Stimulated activated CD4-positive, alpha-beta T cell treated with anti-CD3 and anti-CD28 coated beads, TNF-alpha, amount 100 ng/mL, for 48 hours (primary cell): ENCODE measurements at regions not wholly inside any gene's neighbourhood (a gene's known extent, or its start where the extent isn't known, plus 50 kb on each side); places are given as distances from the start of the nearest gene placed in this dataset.

Source experiments
- DNase-seq, 3 donors: peaks; one replicate each; pipeline ENCODE4 v3.0.0-alpha.2; 2020; ENCODE audit warnings: low read depth in 3 of 3

DNA sequence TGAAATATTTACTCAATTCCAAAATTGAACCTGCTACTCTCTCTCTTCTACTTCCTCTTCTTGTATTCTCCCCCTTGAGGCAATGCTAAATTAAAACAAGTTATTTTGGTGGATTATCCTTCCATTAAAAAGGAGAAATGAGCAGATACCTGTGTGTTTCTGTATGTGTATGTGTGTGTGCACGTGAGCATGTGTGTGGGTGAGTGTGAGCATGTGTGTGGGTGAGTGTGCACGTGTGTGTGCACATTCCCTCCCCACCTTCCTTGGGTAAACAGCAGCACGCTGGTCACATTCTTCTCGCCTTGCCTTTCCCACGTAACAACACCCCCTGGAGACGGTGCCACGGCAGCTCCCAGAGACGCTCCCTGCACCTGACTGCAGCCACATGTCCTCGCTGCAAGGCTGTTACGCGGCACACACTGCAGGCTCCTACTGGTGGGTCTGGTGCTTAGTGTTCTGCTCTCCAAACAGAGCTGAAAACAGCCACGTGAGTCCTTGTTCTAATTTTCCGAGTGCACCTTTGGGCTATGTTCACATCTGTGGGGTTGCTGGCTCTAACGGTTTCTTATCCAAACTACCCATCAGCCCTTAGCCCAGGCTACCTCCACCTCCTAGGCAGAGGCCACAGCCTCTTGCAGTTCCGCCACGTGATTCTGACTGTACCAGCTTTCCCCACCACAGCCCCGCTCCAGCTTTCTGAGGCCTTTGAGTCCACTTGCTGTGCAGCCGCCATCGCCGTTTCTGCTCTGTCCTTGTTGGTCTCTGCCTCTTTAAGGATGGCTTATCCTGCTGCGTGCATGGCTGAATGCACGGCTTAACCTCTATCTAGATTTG is 123.4 kb downstream of the CTTN start:
- no peak for DNase-seq

GRCh38 chr11:70522309-70522592 is 123.9 kb downstream of the CTTN start:
- no peak for DNase-seq

- DNase-seq: no peak
Observed at GRCh38 chr11:70522593-70523311, 124.4 kb downstream of the CTTN start.

GRCh38 chr11:70523384-70524095 is 125.2 kb downstream of the CTTN start:
- no peak for DNase-seq

GRCh38 chr11:70524096-70524922 is 126.0 kb downstream of the CTTN start:
- no peak for DNase-seq

GRCh38 chr11:70525006-70525405 is 126.7 kb downstream of the CTTN start:
- no peak for DNase-seq

- no peak for DNase-seq
Observed at GRCh38 chr11:70525466-70525865, 127.1 kb downstream of the CTTN start.

GRCh38 chr11:70526116-70527045 is 128.1 kb downstream of the CTTN start:
- no peak for DNase-seq

DNA sequence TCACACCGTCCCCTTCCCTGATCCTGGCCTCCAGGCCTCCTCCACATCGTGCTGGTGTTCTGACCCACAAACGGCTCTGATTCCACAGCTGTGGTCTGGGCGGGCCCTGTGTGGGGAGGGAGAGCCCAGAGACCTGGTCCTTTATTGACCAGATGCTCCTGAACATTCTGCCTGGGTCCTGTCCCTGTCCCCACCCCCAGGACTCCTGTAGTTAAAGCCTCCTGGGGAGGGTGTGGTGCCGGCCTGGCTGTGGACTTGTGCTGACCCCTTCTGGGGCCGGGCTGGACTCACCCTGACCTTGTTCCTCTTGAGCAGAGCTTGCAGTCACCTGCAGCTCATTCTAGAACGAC is 128.7 kb downstream of the CTTN start:
- DNase-seq: no peak

DNA sequence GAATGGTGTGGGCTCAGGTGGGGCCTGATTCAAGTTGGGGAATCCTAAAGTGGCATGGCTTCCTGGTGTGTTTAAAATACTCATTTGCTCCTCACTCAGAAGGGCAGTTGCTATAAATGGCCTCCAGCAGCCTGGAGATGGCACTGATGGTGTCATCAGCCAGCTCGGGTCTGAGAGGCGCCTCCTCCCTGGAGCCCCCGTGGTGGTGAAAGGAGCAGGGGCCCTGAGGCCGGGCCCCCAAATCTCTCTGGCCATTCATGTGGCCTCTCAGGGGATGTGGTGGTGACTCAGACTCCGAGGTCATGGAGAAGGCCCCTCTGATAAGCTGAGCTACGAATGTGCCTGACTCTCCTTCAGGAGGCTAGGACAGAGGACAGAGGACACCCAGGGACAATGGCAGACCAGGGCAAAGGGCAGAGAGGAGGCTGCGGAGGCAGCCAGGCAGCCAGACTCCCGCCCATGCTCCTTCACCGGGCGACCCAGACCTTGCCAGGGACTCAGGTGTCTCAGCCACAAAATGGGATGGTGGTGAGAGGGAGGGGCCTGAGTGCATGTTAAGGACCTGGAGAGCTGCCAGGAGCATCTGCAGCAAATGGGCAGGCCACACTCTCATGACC is 129.2 kb downstream of the CTTN start:
- no peak for DNase-seq

- no peak for DNase-seq
Observed at GRCh38 chr11:70528046-70528793, 129.9 kb downstream of the CTTN start.

- DNase-seq: no peak
Observed at GRCh38 chr11:70528794-70529580, 130.7 kb downstream of the CTTN start.

DNA sequence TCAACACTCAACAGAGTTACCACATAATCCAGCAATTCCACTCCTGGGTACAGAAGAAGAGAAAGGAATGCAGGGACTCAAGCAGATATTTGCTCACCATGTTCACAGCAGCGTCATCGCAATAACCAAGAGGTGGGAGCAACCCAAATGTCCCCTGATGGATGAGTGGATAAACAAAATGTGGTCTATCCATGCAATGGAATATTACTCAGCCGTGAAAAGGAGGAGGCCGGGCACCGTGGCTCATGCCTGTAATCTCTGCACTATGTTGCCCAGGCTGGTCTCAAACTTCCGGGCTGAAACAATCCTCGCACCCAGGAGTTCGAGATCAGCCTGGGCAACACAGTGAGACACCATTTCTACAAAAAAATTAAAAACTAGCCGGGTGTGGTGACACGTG is 131.7 kb downstream of the CTTN start:
- no peak for DNase-seq

DNA sequence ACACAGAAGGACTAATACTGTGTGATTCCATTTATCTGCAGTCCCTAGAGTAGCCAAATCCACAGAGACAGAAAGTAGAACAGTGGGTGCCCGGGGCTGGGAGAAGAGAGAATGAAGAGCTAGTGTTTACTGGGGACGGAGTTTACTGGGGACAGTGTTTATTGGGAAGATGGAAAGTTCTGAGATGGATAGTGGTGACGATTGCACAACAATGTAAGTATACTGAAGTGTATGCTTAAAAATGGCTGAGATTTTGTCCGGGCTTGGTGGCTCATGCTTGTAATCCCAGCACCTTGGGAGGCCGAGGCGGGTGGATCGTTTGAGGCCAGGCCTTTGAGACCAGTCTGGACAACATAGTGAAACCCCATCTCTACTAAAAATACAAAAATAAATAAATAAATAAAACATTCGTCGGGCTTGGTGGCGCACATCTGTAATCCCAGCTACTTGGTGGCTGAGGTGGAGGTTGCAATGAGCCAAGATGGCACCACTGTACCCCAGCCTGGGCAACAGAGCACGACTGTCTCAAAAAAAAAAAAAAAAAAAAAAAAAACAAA is 132.4 kb downstream of the CTTN start:
- DNase-seq: no peak

- DNase-seq: no peak
Observed at GRCh38 chr11:70531281-70532065, 133.1 kb downstream of the CTTN start.

DNA sequence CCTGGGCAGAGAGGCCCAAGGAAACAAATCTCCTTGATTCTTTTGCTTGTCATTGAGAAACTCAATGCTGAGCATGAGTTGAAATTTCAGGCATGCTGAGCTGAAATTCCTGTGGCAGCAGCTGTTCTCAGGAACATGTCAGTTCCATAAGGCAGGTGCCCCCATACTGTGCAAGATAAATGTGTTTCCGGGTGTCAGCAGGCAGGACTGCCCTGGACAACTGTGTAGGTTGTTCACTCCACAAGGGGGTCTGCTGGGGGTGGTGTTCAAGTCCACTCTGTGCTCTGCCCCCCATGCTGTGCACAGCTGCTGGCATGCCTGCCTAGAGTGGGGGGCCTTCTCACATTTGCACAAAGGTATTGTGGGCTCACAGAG is 133.7 kb downstream of the CTTN start:
- no peak for DNase-seq

- no peak for DNase-seq
Observed at GRCh38 chr11:70532731-70533130, 134.4 kb downstream of the CTTN start.
